SK-N-SH (cell line): ENCODE measurements at regions not wholly inside any gene's neighbourhood (a gene's known extent, or its start where the extent isn't known, plus 50 kb on each side); places are given as distances from the start of the nearest gene placed in this dataset.

Experiments
- CTCF ChIA-PET: fragments of 300-600, 350-600 bp; formaldehyde crosslinking; extraction: SDS; loops from one replicate; lab custom pipeline; 2021; lab: Yijun Ruan, JAX
- POLR2A ChIA-PET: fragments of 350-600 bp; sonication (Branson Sonifier 250); formaldehyde crosslinking; extraction: SDS; loops from one replicate; lab custom pipeline; 2020; ENCODE audit warnings: antibody characterized with exemption, inconsistent platforms; lab: Yijun Ruan, JAX
- DNase-seq: peaks from one replicate; pipeline ENCODE4 v3.0.0; 2012
- H2AFZ ChIP-seq: fragments of 200-600 bp; sonication (generic); 2 replicates; pipeline ENCODE4 v1.8.1; 2016; ENCODE audit warnings: antibody characterized with exemption, mild to moderate bottlenecking, low read depth
- H3F3A ChIP-seq: fragments of 200-600 bp; sonication (generic); replicated peaks from 2 replicates; pipeline ENCODE3; 2016; ENCODE audit warnings: antibody characterized with exemption, mild to moderate bottlenecking; ENCODE audit not compliant: insufficient read depth
- H3K27ac ChIP-seq, 2 experiments: fragments of 200-500 bp in 1 of 2; fragments of 200-600 bp in 1 of 2; sonication (Bioruptor generic) in 1 of 2; sonication (generic), shearing (Covaris generic) in 1 of 2; 2 replicates each; pipeline versions ENCODE4 v1.5.1 to v1.6.1; 2014 to 2016; ENCODE audit warnings: low read depth in 2 of 2, inconsistent platforms in 1 of 2, low read length in 1 of 2, mild to moderate bottlenecking in 1 of 2, mixed read lengths in 1 of 2
- H3K27me3 ChIP-seq: fragments of 200-600 bp; sonication (generic), shearing (Covaris generic); 2 replicates; pipeline ENCODE4 v1.6.1; 2016; ENCODE audit warnings: mixed run types; ENCODE audit not compliant: insufficient read depth
- H3K36me3 ChIP-seq, 2 experiments: fragments of 200-500 bp in 1 of 2; fragments of 200-600 bp in 1 of 2; sonication (Bioruptor generic) in 1 of 2; sonication (generic) in 1 of 2; replicated peaks in 1 of 2; 2 replicates each; pipeline versions ENCODE3 to v1.5.1; 2014 to 2016; ENCODE audit warnings: low read length in 1 of 2, mild to moderate bottlenecking in 1 of 2; ENCODE audit not compliant: insufficient read depth in 2 of 2, control insufficient read depth in 1 of 2
- H3K4me1 ChIP-seq, 2 experiments: fragments of 200-500 bp in 1 of 2; fragments of 200-600 bp in 1 of 2; sonication (Bioruptor generic) in 1 of 2; sonication (generic), shearing (Covaris generic) in 1 of 2; 2 replicates each; pipeline versions ENCODE4 v1.5.1 to v1.6.1; 2014 to 2016; ENCODE audit warnings: low read depth in 1 of 2, low read length in 1 of 2, mixed run types in 1 of 2; ENCODE audit not compliant: insufficient read depth in 2 of 2, control insufficient read depth in 1 of 2
- H3K4me2 ChIP-seq: fragments of 200-600 bp; sonication (generic), shearing (Covaris generic); 2 replicates; pipeline ENCODE4 v1.6.1; 2017; ENCODE audit warnings: mixed run types
- H3K4me3 ChIP-seq, 2 experiments: fragments of 200-500 bp in 1 of 2; fragments of 200-600 bp in 1 of 2; sonication (Bioruptor generic) in 1 of 2; sonication (generic), shearing (Covaris generic) in 1 of 2; 2 replicates each; pipeline versions ENCODE4 v1.5.1 to v1.8.1; 2014 to 2016; ENCODE audit warnings: low read depth in 2 of 2, inconsistent platforms in 1 of 2, low read length in 1 of 2, mild to moderate bottlenecking in 1 of 2, mixed read lengths in 1 of 2, moderate library complexity in 1 of 2
- H3K79me2 ChIP-seq: fragments of 200-600 bp; sonication (generic); 2 replicates; pipeline ENCODE4 v1.8.1; 2017; ENCODE audit warnings: mild to moderate bottlenecking; ENCODE audit not compliant: insufficient read depth
- H3K9ac ChIP-seq: fragments of 200-600 bp; sonication (generic); 2 replicates; pipeline ENCODE4 v1.6.1; 2017; ENCODE audit warnings: mixed run types
- H3K9me2 ChIP-seq: fragments of 200-600 bp; sonication (generic); 2 replicates; pipeline ENCODE4 v1.6.1; 2017; ENCODE audit warnings: mixed run types
- H3K9me3 ChIP-seq: fragments of 200-600 bp; sonication (generic); 2 replicates; pipeline ENCODE4 v1.6.1; 2017; ENCODE audit warnings: mixed run types, mild to moderate bottlenecking, moderate library complexity
- H4K20me1 ChIP-seq: fragments of 200-600 bp; sonication (generic); 2 replicates; pipeline ENCODE4 v1.6.1; 2017; ENCODE audit warnings: mild to moderate bottlenecking, mixed run types; ENCODE audit not compliant: insufficient read depth
- CHD2 ChIP-seq: fragments of 150-350 bp; IDR thresholded peaks from 2 replicates; pipeline ENCODE4 v1.6.1; 2018; ENCODE audit warnings: low read length; ENCODE audit not compliant: partially characterized antibody
- ELF1 ChIP-seq: IDR thresholded peaks from 2 replicates; pipeline ENCODE4 v1.4.0; 2012
- FOSL2 ChIP-seq: IDR thresholded peaks from 2 replicates; pipeline ENCODE4 v1.4.0; 2012; ENCODE audit warnings: low read depth, mild to moderate bottlenecking, moderate library complexity, borderline replicate concordance
- FOXM1 ChIP-seq: IDR thresholded peaks from 2 replicates; pipeline ENCODE4 v1.4.0; 2012; ENCODE audit warnings: low read depth, mild to moderate bottlenecking
- JUND ChIP-seq: IDR thresholded peaks from 2 replicates; pipeline ENCODE4 v1.4.0; 2012
- PBX3 ChIP-seq: IDR thresholded peaks from 2 replicates; pipeline ENCODE4; 2012
- POLR2AphosphoS5 ChIP-seq: IDR thresholded peaks from 2 replicates; pipeline ENCODE4 v1.6.1; 2012; ENCODE audit warnings: low read depth, low read length
- RCOR1 ChIP-seq: fragments of 150-350 bp; IDR thresholded peaks from 2 replicates; pipeline ENCODE4 v1.6.1; 2017; ENCODE audit warnings: antibody characterized with exemption, low read length
- ZBTB33 ChIP-seq: IDR thresholded peaks from 2 replicates; pipeline ENCODE4 v1.4.0; 2012; ENCODE audit warnings: low read depth, borderline replicate concordance
- WGBS: methylation state at CpG from one replicate; pipeline ENCODE4 v1.1.6; 2017; ENCODE audit warnings: low lambda C conversion rate; 5-methylcytosine and 5-hydroxymethylcytosine counted together
- TF ChIP-seq, protein P1 (sequence below): IDR thresholded peaks from 2 replicates; pipeline ENCODE4 v1.4.0; 2012; ENCODE audit warnings: low read depth

GRCh38 chr17:5809580-5810188, 225.4 kb upstream of the NLRP1 start:
- Histone ChIP-seq H3K4me1 (no peaks in the 10 kb centered on the region), H3K9me3 (no peaks in the 10 kb centered on the region), H3K4me3 (no peak overlapping the region), H3K27ac (no peak overlapping the region), H3K27me3 (no peaks in the 10 kb centered on the region; the same call in 1 of the 2 replicates), H3F3A (no peaks in the 10 kb centered on the region), H3K4me2 (no peak overlapping the region), H3K36me3 (no peaks in the 10 kb centered on the region), H3K9ac (no peak overlapping the region), H4K20me1 (no peaks in the 10 kb centered on the region), H3K9me2 (no peaks in the 10 kb centered on the region), H2AFZ (no peak overlapping the region), H3K79me2 (no peaks in the 10 kb centered on the region)
- DNase-seq, result no peak
- ChIA-PET CTCF (no interaction called here), POLR2A (no interaction called here)
- WGBS, result 0% methylated on average over 3 of the region's 3 CpGs
- no peak for TF ChIP-seq PBX3
- no peak for TF ChIP-seq JUND

GRCh38 chr17:5812590-5812989, 228.3 kb upstream of the NLRP1 start:
- H3K9me2 ChIP-seq, result no peaks in the 10 kb centered on the region
- no peaks in the 10 kb centered on the region for H3F3A ChIP-seq
- H3K4me1 ChIP-seq, result no peaks in the 10 kb centered on the region
- H3K79me2 ChIP-seq, result no peaks in the 10 kb centered on the region
- H3K9ac ChIP-seq, result no peak overlapping the region
- TF ChIP-seq ELF1 (no peak), POLR2AphosphoS5 (no peak), RCOR1 (no peak), CHD2 (no peak), PBX3 (no peak), FOXM1 (no peak), FOSL2 (no peak), ZBTB33 (no peak)
- TF ChIP-seq, protein P1, sequence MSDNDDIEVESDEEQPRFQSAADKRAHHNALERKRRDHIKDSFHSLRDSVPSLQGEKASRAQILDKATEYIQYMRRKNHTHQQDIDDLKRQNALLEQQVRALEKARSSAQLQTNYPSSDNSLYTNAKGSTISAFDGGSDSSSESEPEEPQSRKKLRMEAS, result no peak
- no peak overlapping the region for H2AFZ ChIP-seq
- H4K20me1 ChIP-seq, result no peaks in the 10 kb centered on the region
- no peaks in the 10 kb centered on the region for H3K36me3 ChIP-seq
- CTCF ChIA-PET, result interaction anchor here (1.0 kb wide), 1 partner anchor 11 kb away, joined by 4 read pairs; no protein-coding TSS in a partner anchor
- WGBS, result 22% methylated on average over 5 of the region's 5 CpGs
- POLR2A ChIA-PET, result no interaction called here
- no peak overlapping the region for H3K27ac ChIP-seq
- no peak overlapping the region for H3K4me2 ChIP-seq
- H3K9me3 ChIP-seq, result no peaks in the 10 kb centered on the region
- no peak for DNase-seq
- H3K4me3 ChIP-seq, result no peak overlapping the region
- peaks cover 26% of the 10 kb centered on the region; the same call in 1 of the 2 replicates for H3K27me3 ChIP-seq
